SK-N-MC (cell line): ENCODE measurements at regions not wholly inside any gene's neighbourhood (a gene's known extent, or its start where the extent isn't known, plus 50 kb on each side); places are given as distances from the start of the nearest gene placed in this dataset.

Experiments
- EZH2 ChIP-seq: fragments of 200-600 bp; sonication (generic); IDR thresholded peaks from one replicate; pipeline ENCODE4 v1.6.1; 2017; ENCODE audit warnings: antibody characterized with exemption
- FOXP2 ChIP-seq: optimal IDR thresholded peaks from 2 replicates; pipeline ENCODE3; 2011; ENCODE audit warnings: mild to moderate bottlenecking, moderate library complexity; ENCODE audit not compliant: insufficient read depth; ENCODE audit errors: extremely low read length, control extremely low read depth
- POLR2AphosphoS5 ChIP-seq: IDR thresholded peaks from 2 replicates; pipeline ENCODE4 v1.6.1; 2012; ENCODE audit warnings: mild to moderate bottlenecking, low read depth, low read length, borderline replicate concordance

GRCh38 chr9:28396058-28396457 is 822.8 kb upstream of the C9orf72 start:
- no peak for TF ChIP-seq POLR2AphosphoS5
- TF ChIP-seq EZH2 = no peak
- TF ChIP-seq FOXP2 = no peak
